ENCODE measurements at regions not wholly inside any gene's neighbourhood (a gene's known extent, or its start where the extent isn't known, plus 50 kb on each side); places are given as distances from the start of the nearest gene placed in this dataset.

- no peak for FAIRE-seq
These were observed 66.4 kb upstream of the POU3F3 start for GRCh38 chr2:104787298-104788065.

GRCh38 chr2:104788742-104789455, 65.0 kb upstream of the POU3F3 start:
- FAIRE-seq: no peak

GRCh38 chr2:104790100-104790811, 63.7 kb upstream of the POU3F3 start:
- no peak for FAIRE-seq

- FAIRE-seq: no peak
These were observed 62.9 kb upstream of the POU3F3 start for GRCh38 chr2:104790901-104791495.

GRCh38 chr2:104793966-104794365, 59.9 kb upstream of the POU3F3 start:
- FAIRE-seq: no peak

GRCh38 chr2:104794441-104794840, 59.5 kb upstream of the POU3F3 start:
- no peak for FAIRE-seq
